SK-N-SH (cell line): ENCODE measurements at regions not wholly inside any gene's neighbourhood (a gene's known extent, or its start where the extent isn't known, plus 50 kb on each side); places are given as distances from the start of the nearest gene placed in this dataset.
A peak's percentile ranks its signal among the peaks of the same experiment; 100 is the strongest.

ENCODE experiments used
- CTCF ChIA-PET: fragments of 300-600, 350-600 bp; formaldehyde crosslinking; extraction: SDS; loops from one replicate; lab custom pipeline; 2021; lab: Yijun Ruan, JAX
- POLR2A ChIA-PET: fragments of 350-600 bp; sonication (Branson Sonifier 250); formaldehyde crosslinking; extraction: SDS; loops from one replicate; lab custom pipeline; 2020; ENCODE audit warnings: antibody characterized with exemption, inconsistent platforms; lab: Yijun Ruan, JAX
- DNase-seq: peaks from one replicate; pipeline ENCODE4 v3.0.0; 2012
- H2AFZ ChIP-seq: fragments of 200-600 bp; sonication (generic); 2 replicates; pipeline ENCODE4 v1.8.1; 2016; ENCODE audit warnings: antibody characterized with exemption, mild to moderate bottlenecking, low read depth
- H3F3A ChIP-seq: fragments of 200-600 bp; sonication (generic); replicated peaks from 2 replicates; pipeline ENCODE3; 2016; ENCODE audit warnings: antibody characterized with exemption, mild to moderate bottlenecking; ENCODE audit not compliant: insufficient read depth
- H3K27ac ChIP-seq, 2 experiments: fragments of 200-500 bp in 1 of 2; fragments of 200-600 bp in 1 of 2; sonication (Bioruptor generic) in 1 of 2; sonication (generic), shearing (Covaris generic) in 1 of 2; 2 replicates each; pipeline versions ENCODE4 v1.5.1 to v1.6.1; 2014 to 2016; ENCODE audit warnings: low read depth in 2 of 2, inconsistent platforms in 1 of 2, low read length in 1 of 2, mild to moderate bottlenecking in 1 of 2, mixed read lengths in 1 of 2
- H3K27me3 ChIP-seq: fragments of 200-600 bp; sonication (generic), shearing (Covaris generic); 2 replicates; pipeline ENCODE4 v1.6.1; 2016; ENCODE audit warnings: mixed run types; ENCODE audit not compliant: insufficient read depth
- H3K36me3 ChIP-seq, 2 experiments: fragments of 200-500 bp in 1 of 2; fragments of 200-600 bp in 1 of 2; sonication (Bioruptor generic) in 1 of 2; sonication (generic) in 1 of 2; replicated peaks in 1 of 2; 2 replicates each; pipeline versions ENCODE3 to v1.5.1; 2014 to 2016; ENCODE audit warnings: low read length in 1 of 2, mild to moderate bottlenecking in 1 of 2; ENCODE audit not compliant: insufficient read depth in 2 of 2, control insufficient read depth in 1 of 2
- H3K4me1 ChIP-seq, 2 experiments: fragments of 200-500 bp in 1 of 2; fragments of 200-600 bp in 1 of 2; sonication (Bioruptor generic) in 1 of 2; sonication (generic), shearing (Covaris generic) in 1 of 2; 2 replicates each; pipeline versions ENCODE4 v1.5.1 to v1.6.1; 2014 to 2016; ENCODE audit warnings: low read depth in 1 of 2, low read length in 1 of 2, mixed run types in 1 of 2; ENCODE audit not compliant: insufficient read depth in 2 of 2, control insufficient read depth in 1 of 2
- H3K4me2 ChIP-seq: fragments of 200-600 bp; sonication (generic), shearing (Covaris generic); 2 replicates; pipeline ENCODE4 v1.6.1; 2017; ENCODE audit warnings: mixed run types
- H3K4me3 ChIP-seq, 2 experiments: fragments of 200-500 bp in 1 of 2; fragments of 200-600 bp in 1 of 2; sonication (Bioruptor generic) in 1 of 2; sonication (generic), shearing (Covaris generic) in 1 of 2; 2 replicates each; pipeline versions ENCODE4 v1.5.1 to v1.8.1; 2014 to 2016; ENCODE audit warnings: low read depth in 2 of 2, inconsistent platforms in 1 of 2, low read length in 1 of 2, mild to moderate bottlenecking in 1 of 2, mixed read lengths in 1 of 2, moderate library complexity in 1 of 2
- H3K79me2 ChIP-seq: fragments of 200-600 bp; sonication (generic); 2 replicates; pipeline ENCODE4 v1.8.1; 2017; ENCODE audit warnings: mild to moderate bottlenecking; ENCODE audit not compliant: insufficient read depth
- H3K9ac ChIP-seq: fragments of 200-600 bp; sonication (generic); 2 replicates; pipeline ENCODE4 v1.6.1; 2017; ENCODE audit warnings: mixed run types
- H3K9me2 ChIP-seq: fragments of 200-600 bp; sonication (generic); 2 replicates; pipeline ENCODE4 v1.6.1; 2017; ENCODE audit warnings: mixed run types
- H3K9me3 ChIP-seq: fragments of 200-600 bp; sonication (generic); 2 replicates; pipeline ENCODE4 v1.6.1; 2017; ENCODE audit warnings: mixed run types, mild to moderate bottlenecking, moderate library complexity
- H4K20me1 ChIP-seq: fragments of 200-600 bp; sonication (generic); 2 replicates; pipeline ENCODE4 v1.6.1; 2017; ENCODE audit warnings: mild to moderate bottlenecking, mixed run types; ENCODE audit not compliant: insufficient read depth
- CHD2 ChIP-seq: fragments of 150-350 bp; IDR thresholded peaks from 2 replicates; pipeline ENCODE4 v1.6.1; 2018; ENCODE audit warnings: low read length; ENCODE audit not compliant: partially characterized antibody
- CTCF ChIP-seq: fragments of 200-600 bp; sonication (generic); IDR thresholded peaks from 2 replicates; pipeline ENCODE4 v1.6.1; 2017; ENCODE audit warnings: antibody characterized with exemption, mild to moderate bottlenecking, moderate library complexity
- ELF1 ChIP-seq: IDR thresholded peaks from 2 replicates; pipeline ENCODE4 v1.4.0; 2012
- EP300 ChIP-seq, 2 experiments: IDR thresholded peaks; 2 replicates each; pipeline versions ENCODE4 v1.4.0 to v1.6.1; 2012; ENCODE audit warnings: borderline replicate concordance in 1 of 2, low read depth in 1 of 2, low read length in 1 of 2
- EZH2phosphoT487 ChIP-seq: fragments of 200-600 bp; sonication (generic); IDR thresholded peaks from 2 replicates; pipeline ENCODE4 v1.6.1; 2017; ENCODE audit warnings: low read depth, mixed run types, mild to moderate bottlenecking, antibody characterized with exemption, moderate library complexity, borderline replicate concordance
- FOSL2 ChIP-seq: IDR thresholded peaks from 2 replicates; pipeline ENCODE4 v1.4.0; 2012; ENCODE audit warnings: low read depth, mild to moderate bottlenecking, moderate library complexity, borderline replicate concordance
- FOXJ3 ChIP-seq: sonication (generic); formaldehyde crosslinking; IDR thresholded peaks from 2 replicates; pipeline ENCODE4 v1.5.1; 2020; ENCODE audit warnings: mild to moderate bottlenecking, missing genetic modification reagents
- FOXM1 ChIP-seq: IDR thresholded peaks from 2 replicates; pipeline ENCODE4 v1.4.0; 2012; ENCODE audit warnings: low read depth, mild to moderate bottlenecking
- GABPA ChIP-seq: IDR thresholded peaks from 2 replicates; pipeline ENCODE4 v1.4.0; 2012; ENCODE audit warnings: low read depth, mild to moderate bottlenecking
- IRF3 ChIP-seq: fragments of 150-350 bp; IDR thresholded peaks from 2 replicates; pipeline ENCODE4 v1.6.1; 2016; ENCODE audit warnings: mild to moderate bottlenecking, low read depth, low read length
- MAX ChIP-seq: IDR thresholded peaks from 2 replicates; pipeline ENCODE4 v1.4.0; 2012; ENCODE audit warnings: low read depth
- MEF2A ChIP-seq: IDR thresholded peaks from 2 replicates; pipeline ENCODE4 v1.4.0; 2012; ENCODE audit warnings: low read depth, borderline replicate concordance
- MXI1 ChIP-seq: IDR thresholded peaks from 2 replicates; pipeline ENCODE4 v1.6.1; 2012; ENCODE audit warnings: mild to moderate bottlenecking, low read depth, low read length, improper control_type of control experiment
- NFIC ChIP-seq: IDR thresholded peaks from 2 replicates; pipeline ENCODE4 v1.4.0; 2012; ENCODE audit warnings: borderline replicate concordance
- PBX3 ChIP-seq: IDR thresholded peaks from 2 replicates; pipeline ENCODE4; 2012
- POLR2AphosphoS5 ChIP-seq: IDR thresholded peaks from 2 replicates; pipeline ENCODE4 v1.6.1; 2012; ENCODE audit warnings: low read depth, low read length
- RAD21 ChIP-seq: IDR thresholded peaks from 2 replicates; pipeline ENCODE4 v1.6.1; 2012; ENCODE audit warnings: mild to moderate bottlenecking, low read length
- RCOR1 ChIP-seq: fragments of 150-350 bp; IDR thresholded peaks from 2 replicates; pipeline ENCODE4 v1.6.1; 2017; ENCODE audit warnings: antibody characterized with exemption, low read length
- RXRA ChIP-seq: IDR thresholded peaks from 2 replicates; pipeline ENCODE4 v1.4.0; 2012; ENCODE audit warnings: low read depth, mild to moderate bottlenecking, borderline replicate concordance
- SIN3A ChIP-seq: IDR thresholded peaks from 2 replicates; pipeline ENCODE4 v1.6.1; 2012; ENCODE audit warnings: low read depth, mild to moderate bottlenecking, low read length, moderate library complexity, borderline replicate concordance
- TAF1 ChIP-seq: IDR thresholded peaks from 2 replicates; pipeline ENCODE4 v1.6.1; 2012; ENCODE audit warnings: low read depth, mild to moderate bottlenecking, low read length, moderate library complexity, borderline replicate concordance
- TCF12 ChIP-seq: IDR thresholded peaks from 2 replicates; pipeline ENCODE4 v1.4.0; 2012
- TEAD4 ChIP-seq: IDR thresholded peaks from 2 replicates; pipeline ENCODE4 v1.4.0; 2012; ENCODE audit warnings: mild to moderate bottlenecking, borderline replicate concordance; ENCODE audit not compliant: insufficient read depth
- USF1 ChIP-seq: IDR thresholded peaks from 2 replicates; pipeline ENCODE4 v1.4.0; 2012; ENCODE audit warnings: low read depth, borderline replicate concordance
- YY1 ChIP-seq: IDR thresholded peaks from 2 replicates; pipeline ENCODE4 v1.4.0; 2012; ENCODE audit warnings: low read depth, mild to moderate bottlenecking
- ZBTB33 ChIP-seq: IDR thresholded peaks from 2 replicates; pipeline ENCODE4 v1.4.0; 2012; ENCODE audit warnings: low read depth, borderline replicate concordance

- Histone ChIP-seq H3K36me3 (no peaks in the 10 kb centered on the region), H3K4me3 (no peak overlapping the region), H3K9me2 (no peaks in the 10 kb centered on the region), H2AFZ (no peak overlapping the region), H3F3A (peaks cover 9% of the 10 kb centered on the region), H3K9me3 (no peaks in the 10 kb centered on the region; the same call in 1 of the 2 replicates), H4K20me1 (no peaks in the 10 kb centered on the region), H3K27ac (peak overlapping the region in 1 of 2 experiments; percentile 53; a peak in 2 of 4 replicates), H3K9ac (no peak overlapping the region), H3K79me2 (no peaks in the 10 kb centered on the region), H3K4me2 (no peak overlapping the region), H3K27me3 (no peaks in the 10 kb centered on the region), H3K4me1 (peaks cover 24 to 29% of the 10 kb centered on the region in 2 experiments)
- POLR2A ChIA-PET, result interaction anchor here (0.6 kb wide), 1 partner anchor 18 kb away, joined by 3 read pairs; no protein-coding TSS in a partner anchor
- DNase-seq, result no peak
- CTCF ChIA-PET, result interaction anchor here (1.2 to 2.1 kb wide), 2 partner anchors 11 to 18 kb away, joined by 3 to 6 read pairs; no protein-coding TSS in a partner anchor
- no peak for TF ChIP-seq CHD2
- no peak for TF ChIP-seq RCOR1
- peak; percentile 95 for TF ChIP-seq NFIC
- peak; percentile 66 for TF ChIP-seq PBX3
- TF ChIP-seq TEAD4, result peak; percentile 90
- no peak for TF ChIP-seq EZH2phosphoT487
- TF ChIP-seq GABPA, result no peak
- no peak for TF ChIP-seq CTCF
- TF ChIP-seq FOSL2, result peak; percentile 94
- TF ChIP-seq FOXJ3 (CRISPR knock-in tag), result no peak
- peak; percentile 41; the same call in 1 of the 2 replicates for TF ChIP-seq POLR2AphosphoS5
- TF ChIP-seq MXI1, result no peak
- TF ChIP-seq TAF1, result no peak
- TF ChIP-seq TCF12, result peak; percentile 81
- TF ChIP-seq EP300 (IDR thresholded peaks at IDR 0.05; ENCODE audit: borderline replicate concordance in 1 of 2, low read depth in 1 of 2, low read length in 1 of 2), result peak in 1 of 2 experiments; percentile 87; a peak in 2 of 4 replicates
- no peak for TF ChIP-seq ELF1
- no peak for TF ChIP-seq SIN3A
- TF ChIP-seq RAD21, result no peak
- peak; percentile 59; the same call in 1 of the 2 replicates for TF ChIP-seq YY1
- peak; percentile 61; the same call in 1 of the 2 replicates for TF ChIP-seq RXRA
- no peak for TF ChIP-seq IRF3
- no peak for TF ChIP-seq USF1
- 0 out of 2 replicates have a peak, but pooled peaks have one; percentile 48 for TF ChIP-seq ZBTB33
- no peak for TF ChIP-seq MEF2A
- TF ChIP-seq FOXM1, result peak; percentile 63; the same call in 1 of the 2 replicates
- TF ChIP-seq MAX, result peak; percentile 59; the same call in 1 of the 2 replicates
Observed at GRCh38 chr17:72358465-72358864, 237.6 kb downstream of the SOX9 start.
